GM21515 (cell line): ENCODE measurements at regions not wholly inside any gene's neighbourhood (a gene's known extent, or its start where the extent isn't known, plus 50 kb on each side); places are given as distances from the start of the nearest gene placed in this dataset.

Experiments
- ATAC-seq: cut with Tn5 transposase; IDR thresholded peaks from one replicate; pipeline ENCODE4 v1.9.1; 2021; ENCODE audit not compliant: unreplicated experiment

DNA sequence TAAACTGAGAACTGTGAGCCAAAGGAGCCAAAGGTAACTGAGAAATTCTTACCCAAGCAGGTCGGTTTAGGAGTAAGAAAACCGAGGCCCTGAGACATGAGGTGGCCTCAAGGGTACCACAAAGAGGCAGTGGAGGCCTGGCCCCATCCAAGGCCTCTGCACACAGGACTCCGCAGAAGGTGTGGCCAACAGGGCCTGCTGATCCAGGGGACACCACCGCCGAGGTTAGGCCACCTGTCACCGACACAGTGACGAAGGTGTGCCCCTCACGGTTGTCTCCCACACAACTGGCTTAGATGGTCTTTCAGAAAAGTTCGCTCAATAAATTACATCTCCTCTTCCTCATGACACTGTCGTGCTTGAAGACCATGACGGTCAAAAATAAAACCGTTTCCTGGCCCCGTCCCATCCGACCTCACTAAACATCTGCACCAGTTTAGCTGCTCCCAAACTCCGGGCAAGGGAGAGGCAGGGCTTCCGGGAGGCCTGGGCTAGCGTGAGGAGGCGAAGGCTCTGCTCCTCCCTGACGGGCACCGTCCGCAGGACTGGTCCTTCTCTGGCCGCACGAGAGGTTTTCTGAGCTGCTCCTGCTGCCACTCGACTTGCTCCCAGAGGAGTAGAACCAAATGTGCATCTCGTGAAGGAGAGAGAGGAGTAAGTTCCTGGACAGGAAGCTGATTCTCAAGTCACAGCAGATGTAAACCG, 442.0 kb downstream of the EIPR1 start:
- ATAC-seq, result no peak

DNA sequence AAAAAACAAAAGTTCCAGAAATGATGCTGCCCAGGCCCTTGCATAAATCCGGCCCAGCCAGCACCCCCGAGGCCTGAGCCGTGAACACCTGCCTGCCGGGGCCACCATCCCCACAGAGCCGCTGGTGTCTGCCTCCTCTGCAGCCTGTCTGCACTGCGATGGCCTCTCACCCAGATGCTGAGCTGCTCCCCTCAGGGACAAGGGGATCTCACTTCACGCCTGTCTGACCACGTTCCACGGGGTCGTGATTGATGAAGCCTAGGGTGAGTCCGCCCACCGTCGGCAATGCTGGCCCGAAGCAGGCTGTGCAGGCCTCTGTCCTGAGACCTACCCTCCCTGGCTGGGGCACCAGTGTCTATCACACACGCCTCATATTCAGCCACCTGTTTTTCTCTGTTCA, 444.2 kb downstream of the EIPR1 start:
- no peak for ATAC-seq

- no peak for ATAC-seq
These were observed 444.8 kb downstream of the EIPR1 start for GRCh38 chr2:2932692-2933305.

DNA sequence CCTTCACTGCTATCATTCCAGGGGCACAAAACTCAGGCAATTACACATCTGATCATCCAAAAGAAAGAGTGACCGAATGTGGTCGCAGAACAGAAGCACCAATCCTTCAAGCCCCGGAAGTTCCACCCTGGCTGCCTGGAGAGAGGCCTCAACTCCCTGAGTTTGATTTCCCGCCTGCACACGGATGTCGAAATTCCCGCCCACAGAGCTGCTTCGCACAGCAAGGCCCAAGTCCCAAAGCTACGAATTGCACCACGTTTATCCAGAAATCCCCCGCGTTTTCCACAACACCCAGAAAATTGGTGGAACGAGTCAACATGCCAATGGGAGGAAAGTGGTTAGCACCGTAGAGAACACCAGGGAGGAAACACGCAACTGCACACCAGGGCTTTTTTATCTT, 445.4 kb downstream of the EIPR1 start:
- no peak for ATAC-seq

- no peak for ATAC-seq
These were observed 446.1 kb downstream of the EIPR1 start for GRCh38 chr2:2931318-2932075.

DNA sequence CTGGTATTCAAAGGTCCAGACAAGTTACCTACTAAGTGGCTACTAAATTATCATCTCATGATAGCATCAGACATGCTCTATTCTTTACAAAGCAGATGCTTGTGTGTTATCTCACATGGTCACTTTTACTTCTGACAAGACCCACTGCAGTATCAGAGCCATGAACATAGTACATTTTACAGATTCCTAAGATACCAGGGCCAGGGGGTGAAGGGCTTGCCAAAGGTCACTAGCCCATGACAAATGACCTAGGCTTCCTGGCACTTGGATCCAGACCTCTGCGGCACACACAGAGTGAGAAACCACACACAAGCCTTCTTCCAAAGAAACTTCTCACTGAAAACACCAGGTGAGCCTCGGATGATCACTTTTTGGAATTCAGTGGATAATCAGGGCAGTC, 446.8 kb downstream of the EIPR1 start:
- no peak for ATAC-seq

DNA sequence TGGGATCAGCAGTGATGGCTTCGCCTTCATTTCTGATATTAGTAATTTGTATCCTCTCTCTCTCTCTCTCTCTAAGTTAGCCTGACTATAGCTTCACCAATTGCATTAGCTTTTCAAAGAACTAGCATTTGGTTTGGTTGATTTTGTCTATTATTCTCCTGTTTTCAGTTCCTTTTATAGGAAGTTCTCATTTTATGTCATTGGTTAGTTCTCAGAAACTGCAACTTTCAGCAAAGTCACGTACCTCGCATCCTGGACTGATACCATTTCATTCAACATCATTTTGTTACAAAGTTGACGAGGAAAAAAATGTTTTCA, 450.8 kb downstream of the EIPR1 start:
- ATAC-seq, result peak; percentile 64

DNA sequence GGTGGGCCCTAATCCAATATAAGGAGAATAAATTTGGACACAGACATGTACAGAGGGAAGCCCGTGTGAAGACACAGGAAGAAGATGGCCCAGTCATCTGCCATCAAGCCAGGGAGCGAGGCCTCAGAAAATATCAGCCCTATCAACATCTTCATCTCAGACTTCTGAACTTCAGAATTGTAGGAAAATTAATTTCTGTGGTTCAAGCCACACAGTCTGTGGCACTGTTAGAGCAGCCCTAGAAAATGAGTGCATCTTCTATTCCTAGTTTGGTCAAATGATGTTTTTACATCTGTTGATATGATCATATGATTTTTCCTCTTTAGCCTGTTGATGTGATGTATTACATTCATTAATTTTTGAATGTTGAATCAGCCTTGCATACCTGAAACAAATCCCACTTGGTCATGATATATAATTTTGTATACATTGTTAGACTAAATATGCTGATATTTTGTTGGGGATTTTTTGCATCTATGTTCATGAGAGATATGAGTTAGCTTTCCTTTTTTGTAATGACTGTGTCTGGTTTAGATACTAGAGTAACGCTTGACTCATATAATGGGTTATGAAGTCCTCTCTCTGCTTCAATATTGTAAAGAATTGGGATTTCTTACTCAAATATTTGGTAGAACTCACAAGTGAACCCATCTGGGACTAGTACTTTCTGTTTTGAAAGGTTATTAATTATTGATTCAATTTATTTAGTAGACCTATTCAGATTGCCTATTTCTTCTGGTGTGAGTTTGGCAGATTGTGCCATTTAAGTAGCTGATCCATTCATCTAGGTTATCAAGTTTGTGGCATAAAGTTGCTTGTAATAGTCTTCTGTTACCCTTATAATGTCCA, 451.4 kb downstream of the EIPR1 start:
- ATAC-seq, result peak; percentile 73

DNA sequence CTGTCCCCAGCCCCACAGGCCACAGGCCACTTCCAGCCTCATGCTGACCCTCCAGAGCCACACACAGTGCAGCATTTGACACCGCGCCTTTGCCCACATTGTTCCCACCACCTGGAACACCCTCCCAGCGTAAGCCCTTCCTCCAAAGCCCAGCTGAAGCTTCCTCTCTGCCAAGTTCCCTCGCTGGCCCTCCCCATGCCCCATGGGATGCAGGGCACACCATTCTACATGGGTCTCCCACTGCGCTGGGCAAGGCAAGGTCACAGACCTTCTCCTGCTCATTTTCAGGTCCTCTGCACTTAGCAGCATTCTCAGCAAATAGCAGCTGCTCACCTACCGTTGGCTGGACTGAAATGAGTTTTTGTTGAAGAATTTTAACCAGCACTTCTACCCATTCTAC, 455.5 kb downstream of the EIPR1 start:
- no peak for ATAC-seq

DNA sequence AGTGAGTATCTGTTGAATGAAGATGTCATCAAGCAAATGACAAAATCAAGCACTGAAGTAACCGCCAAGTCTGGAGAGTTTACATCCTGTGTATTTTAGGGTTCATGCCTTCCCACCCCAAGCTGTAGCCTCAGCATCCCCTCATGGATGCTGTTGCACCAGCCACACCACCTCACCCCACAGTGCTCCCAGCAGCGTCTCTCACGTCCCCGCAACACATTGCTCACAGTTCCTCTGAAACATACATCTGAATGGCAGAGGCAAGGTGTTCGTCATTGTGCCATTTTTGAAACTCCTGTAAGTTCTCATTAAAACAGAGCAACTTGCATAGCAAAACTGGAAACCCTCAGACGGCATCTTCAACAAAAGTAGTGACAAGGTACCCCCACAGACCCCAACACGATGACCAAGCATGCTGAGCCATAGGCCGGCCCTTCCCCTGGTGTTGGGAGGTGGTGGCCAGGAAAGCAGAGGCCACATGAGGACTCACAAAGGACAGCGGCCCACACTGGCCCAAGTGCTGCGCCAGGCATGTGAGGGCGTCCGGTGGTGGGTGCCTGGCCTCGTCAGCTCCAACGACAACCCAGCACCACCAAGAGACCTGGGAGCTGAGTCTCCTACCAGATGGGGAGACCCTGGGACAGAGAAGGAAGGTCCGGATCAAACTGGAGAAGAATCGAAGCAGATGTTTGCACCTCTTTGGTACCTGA, 456.5 kb downstream of the EIPR1 start:
- ATAC-seq, result no peak

DNA sequence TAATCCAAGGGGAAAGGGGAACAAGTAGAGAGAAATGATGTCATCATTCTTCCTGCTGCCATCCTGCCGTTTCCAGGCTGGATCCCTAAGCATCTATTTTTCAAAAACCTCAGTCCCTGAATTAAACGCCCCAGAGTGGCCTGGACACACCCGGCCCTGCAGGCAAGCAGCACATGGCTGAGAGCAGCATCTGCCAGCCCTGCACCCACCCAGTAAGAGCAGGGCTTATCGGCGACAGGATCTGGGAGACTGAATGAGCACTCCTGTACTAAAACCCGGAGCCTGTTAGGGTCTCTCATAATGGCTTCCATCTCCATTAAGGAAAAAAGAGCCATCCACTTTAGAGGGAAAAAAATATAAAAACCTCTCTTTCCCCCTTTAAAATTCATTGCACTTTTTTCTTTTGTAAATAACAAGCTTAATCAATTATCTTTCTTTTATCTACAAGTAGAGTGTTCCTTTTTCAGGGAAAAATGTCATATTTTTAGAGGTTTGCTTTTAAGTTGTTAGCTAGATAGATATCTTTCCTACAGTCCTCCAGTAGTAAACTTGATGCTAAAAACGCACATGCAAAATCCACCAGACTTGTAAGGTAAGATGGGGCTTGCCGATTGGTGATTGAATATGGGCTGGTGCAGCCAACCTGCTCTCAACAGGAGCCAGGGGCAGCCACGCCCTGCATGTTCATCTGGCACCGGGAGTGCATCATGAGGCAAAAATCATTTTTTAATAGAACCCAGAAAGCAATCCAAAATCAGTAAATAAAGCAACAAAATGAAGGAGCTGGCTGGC, 457.8 kb downstream of the EIPR1 start:
- no peak for ATAC-seq

DNA sequence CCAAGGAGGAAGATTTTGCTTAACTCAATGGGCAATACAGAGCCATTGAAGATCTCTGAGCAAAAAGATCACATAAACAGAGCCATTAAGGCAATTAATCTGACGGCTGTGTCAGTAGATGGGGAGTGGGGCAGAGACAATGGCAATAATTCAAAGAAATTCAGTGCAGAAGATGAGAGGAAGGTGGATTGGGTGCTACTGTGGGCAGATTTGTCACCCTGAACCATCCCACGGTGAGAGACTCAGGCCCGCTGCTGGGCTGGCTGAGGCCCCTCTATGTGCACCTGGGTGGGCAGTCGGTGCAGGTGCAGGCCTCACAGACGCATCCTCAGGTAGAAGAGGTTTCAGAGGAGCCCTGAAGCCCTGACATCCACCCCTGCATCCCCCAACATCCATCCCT, 458.6 kb downstream of the EIPR1 start:
- ATAC-seq, result no peak

DNA sequence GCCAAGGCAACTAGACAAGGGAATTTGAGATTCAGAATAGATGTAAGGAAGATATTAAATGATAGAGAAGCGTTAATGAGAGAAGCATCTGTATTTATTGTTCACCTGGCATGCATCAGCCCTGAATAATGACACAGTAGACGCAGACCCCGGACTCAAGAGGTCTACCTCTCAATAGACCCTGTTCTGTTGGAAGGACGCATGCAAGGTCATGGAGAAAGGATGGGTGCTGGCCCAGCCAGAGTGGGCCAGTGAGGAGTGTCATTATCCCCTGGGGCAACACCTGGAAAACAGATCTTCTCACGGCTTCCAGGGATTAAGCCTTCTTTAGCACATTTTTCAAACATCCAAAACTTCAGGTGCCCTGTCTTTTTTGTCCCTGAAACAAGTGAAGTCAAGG, 461.0 kb downstream of the EIPR1 start:
- ATAC-seq, result no peak

- ATAC-seq, result no peak
These were observed 463.4 kb downstream of the EIPR1 start for GRCh38 chr2:2914252-2914651.

GRCh38 chr2:2913601-2914120, 464.0 kb downstream of the EIPR1 start:
- no peak for ATAC-seq

DNA sequence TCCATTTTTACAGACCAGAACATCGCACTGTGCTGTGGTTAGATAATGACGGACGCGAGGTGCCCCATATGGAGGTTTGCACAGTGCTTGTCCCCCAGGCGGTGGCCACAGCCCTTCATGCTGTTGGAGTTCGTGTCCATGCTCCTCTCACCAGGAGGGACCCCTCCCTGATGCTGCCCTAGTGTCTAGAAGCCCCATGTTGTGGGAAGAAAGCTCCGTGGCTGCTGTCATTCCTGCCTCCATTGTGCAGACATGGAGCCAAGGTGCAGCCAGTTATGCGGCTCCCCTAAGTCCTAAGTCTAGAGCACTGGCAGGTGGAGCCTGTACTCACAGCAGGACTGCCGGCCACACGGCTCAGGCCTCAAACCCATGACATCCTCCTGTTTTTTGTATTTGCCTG, 464.9 kb downstream of the EIPR1 start:
- ATAC-seq, result no peak

GRCh38 chr2:2912293-2912692, 465.3 kb downstream of the EIPR1 start:
- no peak for ATAC-seq

- no peak for ATAC-seq
These were observed 467.4 kb downstream of the EIPR1 start for GRCh38 chr2:2910259-2910658.

GRCh38 chr2:2909086-2910035, 468.3 kb downstream of the EIPR1 start:
- no peak for ATAC-seq
